ENCODE measurements at regions not wholly inside any gene's neighbourhood (a gene's known extent, or its start where the extent isn't known, plus 50 kb on each side); places are given as distances from the start of the nearest gene placed in this dataset.

GRCh38 chr11:115111066-115111465 lies 393.1 kb downstream of the CADM1 start:
- no peaks in the 10 kb centered on the region for H3K36me3 ChIP-seq (ENCODE audit: control insufficient read depth in 1 of 2, insufficient read depth in 2 of 2, low read length in 2 of 2)
- intact Hi-C loops (cut with micrococcal nuclease), result no loop called here
- no peak overlapping the region for H3K9ac ChIP-seq (ENCODE audit: low read length)
- RAD21 ChIA-PET (ENCODE audit: low non-redundant PET in 1 of 2, low total read pairs in 2 of 2, uncharacterized antibody in 2 of 2, unreplicated experiment in 2 of 2), result no interaction called here
- ATAC-seq (no peak), DNase-seq (ENCODE audit: low read depth, low spot score) (no peak)
- H3K9me2 ChIP-seq (ENCODE audit: insufficient read depth), result no peaks in the 10 kb centered on the region
- no peak overlapping the region for H3K27ac ChIP-seq (ENCODE audit: low read depth, low read length)
- CTCF ChIA-PET, result no interaction called here
- no peak overlapping the region for H2AFZ ChIP-seq (ENCODE audit: low read depth, low read length, poor library complexity, severe bottlenecking)
- no TSS peak for BruUV-seq (replicated peaks)
- no peak overlapping the region for H3K4me3 ChIP-seq (replicated peaks in 1 of 2; ENCODE audit: low read depth in 1 of 2, low read length in 2 of 2)
- POLR2A ChIA-PET, result no interaction called here
- no peaks in the 10 kb centered on the region for H4K20me1 ChIP-seq (ENCODE audit: insufficient read depth)
- no peaks in the 10 kb centered on the region for H3K79me2 ChIP-seq (ENCODE audit: insufficient read depth, low read length)
- H3K9me3 ChIP-seq (ENCODE audit: control insufficient read depth in 1 of 2, insufficient read depth in 1 of 2, low read depth in 1 of 2, low read length in 2 of 2), result peaks cover 0 to 4% of the 10 kb centered on the region in 2 experiments; a peak in 2 of 4 replicates
- H3K4me1 ChIP-seq (ENCODE audit: control insufficient read depth in 1 of 2, insufficient read depth in 2 of 2, low read length in 2 of 2), result no peaks in the 10 kb centered on the region
- no peaks in the 10 kb centered on the region for H3K27me3 ChIP-seq (ENCODE audit: insufficient read depth, low read length)
- no peak for TF ChIP-seq SRF (IDR thresholded peaks at IDR 0.05; ENCODE audit: low read depth)
- TF ChIP-seq MAX (IDR thresholded peaks at IDR 0.05), result no peak
- TF ChIP-seq CEBPB (IDR thresholded peaks at IDR 0.05; ENCODE audit: low read depth), result no peak
- TF ChIP-seq ATF3 (IDR thresholded peaks at IDR 0.05), result no peak
- no peak for TF ChIP-seq CBX3 (IDR thresholded peaks at IDR 0.05; ENCODE audit: low read depth)
- TF ChIP-seq JUND (IDR thresholded peaks at IDR 0.05), result no peak
- H3K4me2 ChIP-seq (ENCODE audit: low read length), result no peak overlapping the region

- TF ChIP-seq TCF7L2 (IDR thresholded peaks at IDR 0.05; ENCODE audit: borderline replicate concordance, extremely low read depth, insufficient read depth, insufficient read length) (no peak), SRF (IDR thresholded peaks at IDR 0.05; ENCODE audit: low read depth) (no peak), POLR2AphosphoS5 (IDR thresholded peaks at IDR 0.05; ENCODE audit: low read depth, low read length) (no peak), CEBPB (IDR thresholded peaks at IDR 0.05; ENCODE audit: low read depth) (no peak)
- H3K4me3 ChIP-seq (replicated peaks in 1 of 2; ENCODE audit: low read depth in 1 of 2, low read length in 2 of 2), result no peak overlapping the region
- DNase-seq (ENCODE audit: low read depth, low spot score) (no peak), ATAC-seq (no peak)
- no peak overlapping the region for H3K27ac ChIP-seq (ENCODE audit: low read depth, low read length)
- H3K4me2 ChIP-seq (ENCODE audit: low read length), result no peak overlapping the region
- BruUV-seq (replicated peaks), result no TSS peak
- intact Hi-C loops (cut with micrococcal nuclease), result no loop called here
- H4K20me1 ChIP-seq (ENCODE audit: insufficient read depth), result no peaks in the 10 kb centered on the region
- H3K79me2 ChIP-seq (ENCODE audit: insufficient read depth, low read length), result no peaks in the 10 kb centered on the region
- H3K9me3 ChIP-seq (ENCODE audit: control insufficient read depth in 1 of 2, insufficient read depth in 1 of 2, low read depth in 1 of 2, low read length in 2 of 2), result peaks cover 0 to 4% of the 10 kb centered on the region in 2 experiments; a peak in 2 of 4 replicates
- no peak overlapping the region for H3K9ac ChIP-seq (ENCODE audit: low read length)
- H3K4me1 ChIP-seq (ENCODE audit: control insufficient read depth in 1 of 2, insufficient read depth in 2 of 2, low read length in 2 of 2), result no peaks in the 10 kb centered on the region
- no peak overlapping the region for H2AFZ ChIP-seq (ENCODE audit: low read depth, low read length, poor library complexity, severe bottlenecking)
- ChIA-PET CTCF (no interaction called here), RAD21 (ENCODE audit: low non-redundant PET in 1 of 2, low total read pairs in 2 of 2, uncharacterized antibody in 2 of 2, unreplicated experiment in 2 of 2) (no interaction called here), POLR2A (no interaction called here)
- H3K9me2 ChIP-seq (ENCODE audit: insufficient read depth), result no peaks in the 10 kb centered on the region
- no peaks in the 10 kb centered on the region for H3K36me3 ChIP-seq (ENCODE audit: control insufficient read depth in 1 of 2, insufficient read depth in 2 of 2, low read length in 2 of 2)
- no peaks in the 10 kb centered on the region for H3K27me3 ChIP-seq (ENCODE audit: insufficient read depth, low read length)
Measured at GRCh38 chr11:115112754-115113153, 391.5 kb downstream of the CADM1 start.

All from HCT116 (cell line).